HepG2 (cell line): ENCODE measurements at regions not wholly inside any gene's neighbourhood (a gene's known extent, or its start where the extent isn't known, plus 50 kb on each side); places are given as distances from the start of the nearest gene placed in this dataset.

Experiments used
- KDM3A ChIP-seq: IDR thresholded peaks from 2 replicates; pipeline ENCODE4 v1.6.1; 2018; ENCODE audit warnings: low read depth, missing compliant biosample characterization
- MTA3 ChIP-seq: sonication (generic); formaldehyde crosslinking; IDR thresholded peaks from 2 replicates; pipeline ENCODE4 v1.4.0; 2020; ENCODE audit warnings: missing genetic modification reagents
- SPEN ChIP-seq: sonication (generic); formaldehyde crosslinking; IDR thresholded peaks from 2 replicates; pipeline ENCODE4 v1.5.1; 2020; ENCODE audit warnings: low read depth, mild to moderate bottlenecking, missing genetic modification reagents
- TBL1XR1 ChIP-seq: fragments of 150-350 bp; IDR thresholded peaks from 2 replicates; pipeline ENCODE4 v1.6.1; 2014; ENCODE audit warnings: borderline replicate concordance, low read length; ENCODE audit not compliant: partially characterized antibody
- ZBTB1 ChIP-seq: sonication (generic); formaldehyde crosslinking; IDR thresholded peaks from 2 replicates; pipeline ENCODE4 v1.4.0; 2020; ENCODE audit warnings: missing genetic modification reagents, borderline replicate concordance
- TF ChIP-seq, protein P1 (sequence below): sonication (generic); formaldehyde crosslinking; IDR thresholded peaks from 2 replicates; pipeline ENCODE4 v1.5.1; 2020; ENCODE audit warnings: mild to moderate bottlenecking, missing genetic modification reagents, moderate library complexity
- TF ChIP-seq, protein P2 (sequence below): sonication (generic); formaldehyde crosslinking; IDR thresholded peaks from 2 replicates; pipeline ENCODE4 v1.5.0; 2020; ENCODE audit warnings: mild to moderate bottlenecking, missing genetic modification reagents, moderate library complexity

- TF ChIP-seq TBL1XR1 (no peak), MTA3 (no peak), KDM3A (CRISPR knock-in tag) (no peak), ZBTB1 (no peak), SPEN (CRISPR knock-in tag) (no peak)
- TF ChIP-seq, protein P1, sequence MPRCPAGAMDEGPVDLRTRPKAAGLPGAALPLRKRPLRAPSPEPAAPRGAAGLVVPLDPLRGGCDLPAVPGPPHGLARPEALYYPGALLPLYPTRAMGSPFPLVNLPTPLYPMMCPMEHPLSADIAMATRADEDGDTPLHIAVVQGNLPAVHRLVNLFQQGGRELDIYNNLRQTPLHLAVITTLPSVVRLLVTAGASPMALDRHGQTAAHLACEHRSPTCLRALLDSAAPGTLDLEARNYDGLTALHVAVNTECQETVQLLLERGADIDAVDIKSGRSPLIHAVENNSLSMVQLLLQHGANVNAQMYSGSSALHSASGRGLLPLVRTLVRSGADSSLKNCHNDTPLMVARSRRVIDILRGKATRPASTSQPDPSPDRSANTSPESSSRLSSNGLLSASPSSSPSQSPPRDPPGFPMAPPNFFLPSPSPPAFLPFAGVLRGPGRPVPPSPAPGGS: no peak
- TF ChIP-seq, protein P2, sequence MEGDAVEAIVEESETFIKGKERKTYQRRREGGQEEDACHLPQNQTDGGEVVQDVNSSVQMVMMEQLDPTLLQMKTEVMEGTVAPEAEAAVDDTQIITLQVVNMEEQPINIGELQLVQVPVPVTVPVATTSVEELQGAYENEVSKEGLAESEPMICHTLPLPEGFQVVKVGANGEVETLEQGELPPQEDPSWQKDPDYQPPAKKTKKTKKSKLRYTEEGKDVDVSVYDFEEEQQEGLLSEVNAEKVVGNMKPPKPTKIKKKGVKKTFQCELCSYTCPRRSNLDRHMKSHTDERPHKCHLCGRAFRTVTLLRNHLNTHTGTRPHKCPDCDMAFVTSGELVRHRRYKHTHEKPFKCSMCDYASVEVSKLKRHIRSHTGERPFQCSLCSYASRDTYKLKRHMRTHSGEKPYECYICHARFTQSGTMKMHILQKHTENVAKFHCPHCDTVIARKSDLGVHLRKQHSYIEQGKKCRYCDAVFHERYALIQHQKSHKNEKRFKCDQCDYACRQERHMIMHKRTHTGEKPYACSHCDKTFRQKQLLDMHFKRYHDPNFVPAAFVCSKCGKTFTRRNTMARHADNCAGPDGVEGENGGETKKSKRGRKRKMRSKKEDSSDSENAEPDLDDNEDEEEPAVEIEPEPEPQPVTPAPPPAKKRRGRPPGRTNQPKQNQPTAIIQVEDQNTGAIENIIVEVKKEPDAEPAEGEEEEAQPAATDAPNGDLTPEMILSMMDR (CRISPR knock-in tag): no peak
These were observed 197.6 kb downstream of the PRL start for GRCh38 chr6:22099231-22099630.
